GM06990 (cell line): ENCODE measurements at regions not wholly inside any gene's neighbourhood (a gene's known extent, or its start where the extent isn't known, plus 50 kb on each side); places are given as distances from the start of the nearest gene placed in this dataset.

Experiments used
- DNase-seq: peaks from one replicate; pipeline ENCODE4 v3.0.0-alpha.2; 2011; ENCODE audit not compliant: insufficient read length; ENCODE audit errors: extremely low read depth
- H3K27me3 ChIP-seq: replicated peaks from 2 replicates; pipeline ENCODE4 v1.6.0; 2011; ENCODE audit warnings: low read length; ENCODE audit not compliant: control insufficient read depth, insufficient read depth
- H3K36me3 ChIP-seq: 2 replicates; pipeline ENCODE4 v1.5.1; 2011; ENCODE audit warnings: low read length; ENCODE audit not compliant: control insufficient read depth, insufficient read depth
- H3K4me3 ChIP-seq: replicated peaks from 2 replicates; pipeline ENCODE4 v1.5.1; 2011; ENCODE audit warnings: low read depth, mild to moderate bottlenecking, control low read depth, low read length
- CTCF ChIP-seq: IDR thresholded peaks from 2 replicates; pipeline ENCODE4 v1.5.1; 2011; ENCODE audit warnings: low read length, control low read depth, mild to moderate bottlenecking, inconsistent platforms; ENCODE audit not compliant: insufficient read depth, poor library complexity, severe bottlenecking

- TF ChIP-seq CTCF = no peak
- no peak for DNase-seq
- Histone ChIP-seq H3K4me3 (no peak overlapping the region), H3K36me3 (no peaks in the 10 kb centered on the region), H3K27me3 (no peaks in the 10 kb centered on the region)
Measured at GRCh38 chr6:47116086-47116485, 74.0 kb upstream of the ADGRF1 start.

- no peak overlapping the region for H3K4me3 ChIP-seq
- DNase-seq = no peak
- no peak for TF ChIP-seq CTCF
- no peaks in the 10 kb centered on the region for H3K27me3 ChIP-seq
- no peaks in the 10 kb centered on the region for H3K36me3 ChIP-seq
Measured at GRCh38 chr6:47114460-47114859, 72.3 kb upstream of the ADGRF1 start.

GRCh38 chr6:47112317-47112716 is 70.2 kb upstream of the ADGRF1 start:
- TF ChIP-seq CTCF = no peak
- no peak for DNase-seq
- Histone ChIP-seq H3K4me3 (no peak overlapping the region), H3K36me3 (no peaks in the 10 kb centered on the region), H3K27me3 (no peaks in the 10 kb centered on the region)

- no peak for DNase-seq
- Histone ChIP-seq H3K36me3 (no peaks in the 10 kb centered on the region), H3K27me3 (no peaks in the 10 kb centered on the region), H3K4me3 (no peak overlapping the region)
- no peak for TF ChIP-seq CTCF
Measured at GRCh38 chr6:47111685-47112084, 69.6 kb upstream of the ADGRF1 start.

- Histone ChIP-seq H3K36me3 (no peaks in the 10 kb centered on the region), H3K27me3 (no peaks in the 10 kb centered on the region), H3K4me3 (no peak overlapping the region)
- TF ChIP-seq CTCF = no peak
- no peak for DNase-seq
Measured at GRCh38 chr6:47109281-47109680, 67.1 kb upstream of the ADGRF1 start.

GRCh38 chr6:47106721-47107197 is 64.6 kb upstream of the ADGRF1 start:
- Histone ChIP-seq H3K27me3 (no peaks in the 10 kb centered on the region), H3K36me3 (no peaks in the 10 kb centered on the region), H3K4me3 (no peak overlapping the region)
- no peak for DNase-seq
- TF ChIP-seq CTCF = no peak
